ENCODE measurements at regions not wholly inside any gene's neighbourhood (a gene's known extent, or its start where the extent isn't known, plus 50 kb on each side); places are given as distances from the start of the nearest gene placed in this dataset.
A peak's percentile ranks its signal among the peaks of the same experiment; 100 is the strongest.

DNA sequence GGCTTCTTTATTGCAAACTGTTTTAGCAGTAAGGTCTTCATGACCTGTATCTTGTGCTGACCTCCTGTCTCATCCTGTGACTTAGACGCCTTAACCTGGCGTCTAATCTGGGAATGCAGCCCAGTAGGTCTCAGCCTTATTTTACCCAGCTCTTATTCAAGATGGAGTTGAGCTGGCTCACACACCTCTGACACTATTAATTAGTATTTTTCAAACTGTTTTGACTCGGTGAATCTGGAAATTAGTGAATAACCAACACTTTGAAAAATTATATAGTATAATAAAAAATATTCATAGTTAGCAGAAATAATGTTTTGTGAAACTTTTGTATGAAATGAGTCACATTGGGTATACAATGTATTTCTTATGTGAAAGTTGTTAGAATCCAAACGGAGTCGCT is 189.4 kb downstream of the PDGFRA start:
- H3K27ac ChIP-seq = no peak overlapping the region
- H3K4me2 ChIP-seq = no peak overlapping the region
- TF ChIP-seq FOXS1 (CRISPR knock-in tag; IDR thresholded peaks at IDR 0.05) = no peak
- TF ChIP-seq, protein P1, sequence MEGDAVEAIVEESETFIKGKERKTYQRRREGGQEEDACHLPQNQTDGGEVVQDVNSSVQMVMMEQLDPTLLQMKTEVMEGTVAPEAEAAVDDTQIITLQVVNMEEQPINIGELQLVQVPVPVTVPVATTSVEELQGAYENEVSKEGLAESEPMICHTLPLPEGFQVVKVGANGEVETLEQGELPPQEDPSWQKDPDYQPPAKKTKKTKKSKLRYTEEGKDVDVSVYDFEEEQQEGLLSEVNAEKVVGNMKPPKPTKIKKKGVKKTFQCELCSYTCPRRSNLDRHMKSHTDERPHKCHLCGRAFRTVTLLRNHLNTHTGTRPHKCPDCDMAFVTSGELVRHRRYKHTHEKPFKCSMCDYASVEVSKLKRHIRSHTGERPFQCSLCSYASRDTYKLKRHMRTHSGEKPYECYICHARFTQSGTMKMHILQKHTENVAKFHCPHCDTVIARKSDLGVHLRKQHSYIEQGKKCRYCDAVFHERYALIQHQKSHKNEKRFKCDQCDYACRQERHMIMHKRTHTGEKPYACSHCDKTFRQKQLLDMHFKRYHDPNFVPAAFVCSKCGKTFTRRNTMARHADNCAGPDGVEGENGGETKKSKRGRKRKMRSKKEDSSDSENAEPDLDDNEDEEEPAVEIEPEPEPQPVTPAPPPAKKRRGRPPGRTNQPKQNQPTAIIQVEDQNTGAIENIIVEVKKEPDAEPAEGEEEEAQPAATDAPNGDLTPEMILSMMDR (IDR thresholded peaks at IDR 0.05) = no peak
- no peak for TF ChIP-seq POLR2AphosphoS2 (conservative IDR thresholded peaks at IDR 0.05; ENCODE audit: low read length)
- no peak for TF ChIP-seq CHD2 (IDR thresholded peaks at IDR 0.05; ENCODE audit: low read length, partially characterized antibody)
- no peak for TF ChIP-seq JUN (IDR thresholded peaks at IDR 0.05)
- no peak for TF ChIP-seq FOSL2 (IDR thresholded peaks at IDR 0.05)
- no peak for TF ChIP-seq FOSL2 (CRISPR knock-in tag; IDR thresholded peaks at IDR 0.05)
- no peak for TF ChIP-seq TP53 (CRISPR knock-in tag; IDR thresholded peaks at IDR 0.05)
- no peak for TF ChIP-seq NPAS2 (CRISPR knock-in tag; IDR thresholded peaks at IDR 0.05; ENCODE audit: borderline replicate concordance)
- TF ChIP-seq, protein P2, sequence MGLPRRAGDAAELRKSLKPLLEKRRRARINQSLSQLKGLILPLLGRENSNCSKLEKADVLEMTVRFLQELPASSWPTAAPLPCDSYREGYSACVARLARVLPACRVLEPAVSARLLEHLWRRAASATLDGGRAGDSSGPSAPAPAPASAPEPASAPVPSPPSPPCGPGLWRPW (IDR thresholded peaks at IDR 0.05) = no peak
- TF ChIP-seq PHF8 (IDR thresholded peaks at IDR 0.05; ENCODE audit: borderline replicate concordance, low read depth) = no peak
- no peaks in the 10 kb centered on the region for H3K4me1 ChIP-seq
- ChIA-PET CTCF (no interaction called here), POLR2A (no interaction called here)
- no peaks in the 10 kb centered on the region for H3K9me3 ChIP-seq
- ATAC-seq (no peak), FAIRE-seq (no peak), DNase-seq (ENCODE audit: low read depth in 1 of 2, low spot score in 1 of 2) (no peak)
- WGBS (ENCODE audit: missing lambda C conversion rate) = 39% methylated on average over 5 of the region's 5 CpGs
- H3K4me3 ChIP-seq = no peak overlapping the region

DNA sequence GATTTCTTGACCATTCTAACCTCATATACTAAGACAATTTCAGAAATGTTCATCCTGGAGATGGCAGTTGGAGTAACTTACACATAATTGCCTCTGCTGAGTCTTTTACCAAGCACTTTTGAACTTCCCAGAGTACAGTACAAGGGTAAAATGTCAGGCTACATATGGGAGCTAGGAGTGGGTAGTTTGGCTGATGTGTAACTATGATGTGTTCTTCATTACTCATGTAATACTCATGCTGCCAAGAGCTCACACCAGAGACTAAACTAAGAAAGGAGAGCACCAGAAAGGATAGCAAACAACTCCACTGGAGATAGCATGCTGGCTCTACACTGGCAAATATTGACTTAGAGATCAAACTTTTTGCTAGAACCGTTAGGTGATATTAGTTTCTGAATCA is 194.0 kb downstream of the PDGFRA start:
- H3K27ac ChIP-seq = no peak overlapping the region
- no peak for TF ChIP-seq ZSCAN20 (CRISPR knock-in tag; IDR thresholded peaks at IDR 0.05)
- TF ChIP-seq, protein P3, sequence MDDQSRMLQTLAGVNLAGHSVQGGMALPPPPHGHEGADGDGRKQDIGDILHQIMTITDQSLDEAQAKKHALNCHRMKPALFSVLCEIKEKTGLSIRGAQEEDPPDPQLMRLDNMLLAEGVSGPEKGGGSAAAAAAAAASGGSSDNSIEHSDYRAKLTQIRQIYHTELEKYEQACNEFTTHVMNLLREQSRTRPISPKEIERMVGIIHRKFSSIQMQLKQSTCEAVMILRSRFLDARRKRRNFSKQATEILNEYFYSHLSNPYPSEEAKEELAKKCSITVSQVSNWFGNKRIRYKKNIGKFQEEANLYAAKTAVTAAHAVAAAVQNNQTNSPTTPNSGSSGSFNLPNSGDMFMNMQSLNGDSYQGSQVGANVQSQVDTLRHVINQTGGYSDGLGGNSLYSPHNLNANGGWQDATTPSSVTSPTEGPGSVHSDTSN (IDR thresholded peaks at IDR 0.05) = no peak
- TF ChIP-seq NFE2L2 (conservative IDR thresholded peaks at IDR 0.05; ENCODE audit: low read length) = no peak
- TF ChIP-seq, protein P4, sequence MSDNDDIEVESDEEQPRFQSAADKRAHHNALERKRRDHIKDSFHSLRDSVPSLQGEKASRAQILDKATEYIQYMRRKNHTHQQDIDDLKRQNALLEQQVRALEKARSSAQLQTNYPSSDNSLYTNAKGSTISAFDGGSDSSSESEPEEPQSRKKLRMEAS (IDR thresholded peaks at IDR 0.05) = no peak
- WGBS (ENCODE audit: missing lambda C conversion rate) = 0% methylated on average over 1 of the region's 1 CpG
- no peak overlapping the region for H3K4me2 ChIP-seq
- ATAC-seq (no peak), FAIRE-seq (no peak), DNase-seq (ENCODE audit: low read depth in 1 of 2, low spot score in 1 of 2) (no peak)
- no peaks in the 10 kb centered on the region for H3K4me1 ChIP-seq
- no peaks in the 10 kb centered on the region for H3K9me3 ChIP-seq
- POLR2A ChIA-PET = no interaction called here
- CTCF ChIA-PET = no interaction called here
- no peak overlapping the region for H3K4me3 ChIP-seq

DNA sequence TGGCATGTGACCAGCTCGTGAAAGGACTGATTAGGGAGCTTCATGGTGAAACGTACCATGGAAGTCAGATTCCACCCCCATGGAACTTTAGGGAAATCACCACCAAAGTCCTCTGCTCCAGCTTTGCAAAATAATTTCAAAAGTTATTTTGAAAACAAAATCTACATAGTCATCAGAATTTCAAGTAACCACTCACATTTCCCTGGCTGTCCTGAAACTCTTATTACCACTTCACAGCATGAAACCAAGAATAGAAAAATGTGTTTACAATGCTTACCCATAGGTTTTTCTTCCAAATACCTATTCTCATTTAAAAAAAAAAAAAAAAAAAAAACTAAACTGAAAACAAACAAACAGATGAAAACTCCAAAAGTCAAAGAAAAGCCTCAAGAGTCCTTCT is 198.7 kb downstream of the PDGFRA start:
- Histone ChIP-seq H3K4me3 (no peak overlapping the region), H3K27ac (no peak overlapping the region), H3K4me1 (no peaks in the 10 kb centered on the region), H3K9me3 (no peaks in the 10 kb centered on the region), H3K4me2 (no peak overlapping the region)
- FAIRE-seq (no peak), DNase-seq (ENCODE audit: low read depth in 1 of 2, low spot score in 1 of 2) (no peak), ATAC-seq (no peak)
- ChIA-PET CTCF (no interaction called here), POLR2A (no interaction called here)
- TF ChIP-seq POLR2AphosphoS2 (conservative IDR thresholded peaks at IDR 0.05; ENCODE audit: low read length) = no peak
- TF ChIP-seq SREBF2 (IDR thresholded peaks at IDR 0.05) = no peak
- TF ChIP-seq NFE2L2 (conservative IDR thresholded peaks at IDR 0.05; ENCODE audit: low read length) = no peak
- TF ChIP-seq MAFK (IDR thresholded peaks at IDR 0.05; ENCODE audit: partially characterized antibody) = peak; percentile 40
- no peak for TF ChIP-seq ZFP36 (IDR thresholded peaks at IDR 0.05; ENCODE audit: borderline replicate concordance, partially characterized antibody)
- TF ChIP-seq, protein P1 (IDR thresholded peaks at IDR 0.05) = no peak
- 14% methylated on average over 2 of the region's 2 CpGs for WGBS (ENCODE audit: missing lambda C conversion rate)

Measured in A549 (cell line).